GM23248 (cell line): ENCODE measurements at regions not wholly inside any gene's neighbourhood (a gene's known extent, or its start where the extent isn't known, plus 50 kb on each side); places are given as distances from the start of the nearest gene placed in this dataset.

Experiments
- EZH2 ChIP-seq: fragments of 200-600 bp; sonication (generic); IDR thresholded peaks from 2 replicates; pipeline ENCODE4 v1.6.1; 2018; ENCODE audit warnings: antibody characterized with exemption, mild to moderate bottlenecking; ENCODE audit not compliant: insufficient read depth, poor library complexity, severe bottlenecking
- EZH2phosphoT487 ChIP-seq: fragments of 200-600 bp; sonication (generic); IDR thresholded peaks from 2 replicates; pipeline ENCODE4 v1.6.1; 2018; ENCODE audit warnings: antibody characterized with exemption, moderate library complexity, mild to moderate bottlenecking, low read depth; ENCODE audit not compliant: insufficient read depth

DNA sequence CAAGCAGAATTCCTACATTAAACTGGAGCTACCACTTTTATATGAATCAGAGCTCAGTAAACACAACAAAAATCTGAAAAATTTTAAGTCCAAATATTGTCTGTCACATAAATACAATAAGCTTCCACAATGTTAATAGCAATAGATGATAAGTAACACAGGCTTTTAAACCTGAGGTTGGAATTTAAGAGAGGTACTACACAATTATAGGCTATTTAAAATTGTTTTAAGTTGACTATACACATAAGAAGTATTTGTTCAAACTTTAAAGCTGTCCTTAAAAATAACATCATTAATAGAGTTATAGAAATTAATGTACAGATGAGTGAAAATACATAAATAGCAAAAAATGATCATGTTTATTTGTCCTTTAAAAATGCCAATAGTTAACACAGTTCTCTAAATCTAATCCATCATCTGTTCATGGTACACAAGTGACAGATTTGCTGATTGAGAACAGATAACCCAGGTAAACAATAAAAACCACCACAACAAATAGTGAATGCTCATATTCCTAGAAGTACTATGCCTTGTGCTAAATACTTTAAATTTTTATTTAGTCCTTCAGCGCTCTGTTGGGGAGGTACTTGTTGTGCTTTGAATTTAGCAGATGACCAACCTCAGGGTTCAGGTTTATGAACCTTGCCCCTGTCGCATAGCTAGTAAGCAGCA lies 382.3 kb upstream of the ID4 start:
- TF ChIP-seq EZH2 (no peak), EZH2phosphoT487 (no peak)
